G401.6 (cell line): ENCODE measurements at regions not wholly inside any gene's neighbourhood (a gene's known extent, or its start where the extent isn't known, plus 50 kb on each side); places are given as distances from the start of the nearest gene placed in this dataset.

ENCODE experiments used
- FAIRE-seq: peaks from 2 replicates; lab custom pipeline; 2012; peaks lifted over from hg19 to GRCh38; lab: Jason Lieb, UNC

DNA sequence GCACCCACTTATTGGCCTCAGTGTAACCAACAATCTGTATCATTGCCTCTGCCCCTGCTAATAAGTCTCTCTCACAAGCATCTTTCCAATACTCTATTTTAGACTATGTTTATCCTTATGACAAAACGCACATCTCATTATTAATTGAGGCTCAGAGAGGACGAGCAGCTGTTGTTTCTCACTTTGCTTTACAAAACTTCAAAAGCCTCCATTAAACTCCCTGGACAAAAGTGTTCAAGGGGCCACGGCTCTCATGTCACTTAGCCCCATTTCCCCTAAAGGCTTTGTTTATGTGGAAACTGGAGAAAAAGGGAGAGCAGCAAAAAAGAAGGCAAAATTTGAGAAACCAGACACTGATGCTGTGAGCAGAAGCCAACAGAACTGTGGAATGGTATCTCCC, 180.0 kb upstream of the LNX1 start:
- no peak for FAIRE-seq

DNA sequence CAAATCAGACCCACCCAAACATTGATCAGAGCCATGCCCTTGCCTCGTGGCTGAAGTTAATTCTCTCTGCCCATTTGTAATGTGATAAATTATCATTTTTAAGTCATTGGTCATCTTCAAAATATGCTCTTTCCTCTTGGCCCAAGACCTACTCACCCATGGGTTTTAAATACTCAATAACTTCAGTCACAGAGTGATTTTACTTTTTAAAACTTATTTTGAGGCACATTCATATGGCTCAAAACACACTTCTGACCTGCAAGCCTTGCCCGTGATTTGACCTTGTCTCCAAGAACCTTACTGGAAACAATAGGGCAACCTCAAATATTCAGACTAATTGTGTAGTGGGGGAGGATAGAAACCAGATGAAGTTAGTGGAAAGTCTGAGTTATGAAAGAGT, 176.2 kb upstream of the LNX1 start:
- no peak for FAIRE-seq

DNA sequence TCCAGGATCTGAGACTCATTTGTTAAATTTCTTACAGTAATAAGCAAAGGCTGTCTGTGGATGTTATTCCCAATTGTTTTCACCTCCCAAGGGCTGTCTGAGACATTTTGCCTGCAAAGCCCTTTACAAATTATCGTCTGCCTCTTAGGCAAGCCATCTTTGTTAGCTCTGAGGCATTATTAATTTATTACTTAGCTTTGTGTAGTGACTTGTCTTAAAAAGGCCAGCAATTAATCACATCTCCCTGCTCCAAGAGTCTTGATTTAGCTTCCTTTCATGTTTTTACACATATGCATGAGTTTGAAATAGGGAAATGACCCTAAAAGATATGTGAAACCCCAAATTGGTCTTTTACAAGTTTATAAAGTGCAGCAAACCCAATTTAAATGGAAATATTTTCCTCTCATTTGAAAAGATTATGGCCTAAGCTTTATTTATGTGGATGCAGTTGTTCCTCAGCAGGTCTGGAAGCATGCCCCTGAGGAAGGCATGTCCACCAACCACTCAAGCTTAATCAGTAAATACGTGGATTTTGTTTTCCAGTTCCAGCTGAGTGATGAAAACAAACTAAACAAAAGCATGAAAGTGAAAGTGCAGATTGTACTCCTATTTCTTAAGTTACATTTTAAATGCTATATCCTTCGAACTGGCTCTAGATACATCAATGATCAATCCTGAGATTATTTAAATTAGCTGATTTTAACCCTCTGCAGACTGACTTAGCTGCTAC, 173.6 kb upstream of the LNX1 start:
- no peak for FAIRE-seq

GRCh38 chr4:53763813-53764597, 172.7 kb upstream of the LNX1 start:
- FAIRE-seq: no peak

- FAIRE-seq: no peak
Observed at GRCh38 chr4:53755656-53756055, 164.4 kb upstream of the LNX1 start.

DNA sequence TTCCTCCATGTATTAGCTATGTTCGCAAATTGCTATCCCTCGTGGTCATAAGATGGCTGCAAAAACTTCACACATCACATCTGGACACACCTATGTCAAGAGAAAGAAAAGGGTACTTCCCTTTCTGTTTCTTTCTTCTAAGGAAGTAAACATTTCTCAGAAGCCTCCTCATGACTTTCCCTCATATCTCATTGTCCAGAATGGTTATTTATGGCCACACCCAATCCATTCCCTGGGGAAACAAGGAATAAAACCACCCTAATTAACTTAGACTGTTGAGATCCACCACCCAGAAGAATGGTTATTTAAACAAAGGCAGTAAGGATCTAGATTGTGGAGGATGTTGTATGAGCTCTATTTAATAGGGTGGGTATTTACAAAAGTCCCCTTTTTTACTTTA, 160.8 kb upstream of the LNX1 start:
- FAIRE-seq: no peak

- no peak for FAIRE-seq
Observed at GRCh38 chr4:53748328-53748772, 157.1 kb upstream of the LNX1 start.

- no peak for FAIRE-seq
Observed at GRCh38 chr4:53747401-53747800, 156.1 kb upstream of the LNX1 start.

DNA sequence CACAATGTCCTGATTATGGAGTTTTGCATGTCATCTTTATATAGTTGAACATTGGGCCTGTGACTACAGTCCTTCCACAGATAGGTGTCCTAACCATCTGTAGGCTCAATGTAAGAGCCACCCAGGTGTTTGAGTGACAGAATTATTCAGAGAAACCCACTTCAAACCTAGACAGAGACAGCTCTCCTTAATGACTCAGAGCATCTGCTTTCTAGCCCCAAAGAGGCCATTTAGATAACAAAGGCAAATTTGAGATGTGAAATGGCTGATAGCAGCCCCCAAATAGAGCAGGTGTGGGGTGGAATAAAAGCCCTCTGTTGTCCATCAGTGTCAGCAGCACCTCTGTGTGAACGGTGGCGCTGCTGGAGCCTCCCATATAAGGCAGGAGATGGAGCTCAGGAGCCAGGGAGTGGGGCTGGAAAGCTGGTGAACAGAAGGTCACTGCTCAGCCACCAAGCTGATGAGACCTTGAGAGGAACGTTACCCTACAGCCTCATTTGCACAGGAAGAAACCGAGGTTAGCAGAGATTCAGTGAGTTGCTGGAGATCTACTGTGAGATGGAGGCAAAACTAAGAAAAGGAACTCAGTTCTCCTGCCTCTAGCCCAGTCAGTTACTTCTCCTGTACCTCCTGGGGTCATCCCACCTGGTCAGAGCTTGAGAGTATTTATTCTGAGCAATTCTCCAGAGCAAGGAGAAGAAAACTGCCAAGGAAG, 153.3 kb upstream of the LNX1 start:
- FAIRE-seq: no peak

DNA sequence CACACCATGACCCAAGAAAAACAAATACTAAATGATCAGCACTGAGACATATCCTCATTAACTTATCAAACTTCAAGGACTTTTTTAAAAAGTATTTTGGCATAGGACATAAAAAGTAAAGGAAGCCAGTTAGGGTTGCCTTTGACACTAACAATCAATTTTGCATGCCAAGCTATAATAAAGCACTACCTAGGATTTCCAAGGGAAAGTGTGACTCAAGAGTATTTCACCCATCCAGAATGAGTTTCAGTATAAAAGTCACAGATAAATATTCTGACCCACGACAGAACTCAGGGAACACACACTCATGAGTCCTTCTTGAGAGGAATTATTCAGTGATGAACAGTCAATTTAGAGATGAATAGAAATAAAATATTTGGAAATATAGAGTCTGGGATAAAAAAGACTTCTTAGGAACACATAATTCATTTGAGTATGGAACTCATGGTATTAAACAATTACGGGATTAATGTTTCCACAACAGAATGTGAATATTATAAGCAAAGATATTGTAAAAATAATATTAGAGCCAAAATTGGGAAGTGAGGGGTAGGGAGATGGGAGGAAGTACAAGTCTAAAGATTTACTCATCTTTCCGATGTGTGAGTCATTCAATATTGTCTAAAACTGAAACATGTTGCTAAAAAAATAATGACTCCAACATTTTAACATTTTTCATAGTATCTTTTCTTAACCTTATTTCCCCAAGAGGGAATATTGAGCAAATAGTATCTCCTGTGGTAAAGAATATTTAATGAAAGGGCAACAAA, 143.5 kb upstream of the LNX1 start:
- no peak for FAIRE-seq

DNA sequence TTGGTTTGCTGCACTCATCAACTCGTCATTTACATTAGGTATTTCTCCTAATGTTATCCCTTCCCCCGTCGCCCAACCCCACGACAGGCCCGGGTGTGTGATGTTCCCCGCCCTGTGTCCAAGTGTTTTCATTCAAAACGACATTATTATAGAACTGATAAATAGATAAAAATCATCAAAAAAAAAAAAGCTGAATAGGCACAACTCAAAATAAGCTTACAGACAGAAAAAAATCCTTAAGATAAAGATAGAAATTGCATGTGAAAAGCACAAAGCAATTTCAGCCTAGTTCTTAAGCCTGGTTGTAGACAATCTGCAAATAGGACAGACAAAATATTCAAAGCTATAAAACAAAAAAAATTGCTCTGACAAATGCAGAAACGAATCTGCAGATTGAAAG, 142.9 kb upstream of the LNX1 start:
- no peak for FAIRE-seq

GRCh38 chr4:53732661-53733060, 141.4 kb upstream of the LNX1 start:
- FAIRE-seq: no peak

DNA sequence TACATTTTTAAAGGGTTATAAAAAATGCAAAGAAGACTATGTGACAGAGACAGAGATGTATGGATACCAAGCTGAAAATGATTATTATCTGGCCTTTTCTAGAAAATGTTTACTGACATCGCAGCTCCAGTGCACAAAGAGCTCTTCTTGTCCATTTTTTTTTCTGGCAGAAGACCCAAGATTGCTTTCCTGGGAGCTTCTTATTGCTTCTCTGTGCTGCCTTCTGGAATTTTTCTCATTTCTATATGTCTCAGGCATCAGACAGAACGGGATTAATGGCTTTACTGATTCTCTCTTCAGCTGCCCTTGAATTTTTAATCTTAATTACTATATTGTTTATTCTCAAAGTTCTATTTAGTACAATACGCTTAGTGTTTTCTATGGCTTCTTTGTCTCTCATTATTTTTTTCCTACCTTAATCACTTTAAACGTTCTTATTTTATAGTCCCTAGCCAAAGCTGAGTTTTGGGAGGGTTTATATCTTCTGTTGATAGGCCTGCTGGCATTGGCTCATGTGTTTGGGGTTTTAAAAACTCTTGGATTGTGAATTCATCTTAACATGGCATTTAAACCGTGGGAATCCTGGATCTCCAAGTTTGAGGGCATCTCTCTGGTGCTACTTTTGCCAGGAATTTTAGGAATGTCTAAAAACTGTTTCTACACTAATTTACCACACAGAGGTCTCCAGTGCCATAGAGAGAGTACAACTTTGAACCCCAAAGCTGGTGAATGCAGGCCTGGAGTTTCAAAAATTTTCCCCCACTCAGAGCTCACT, 138.9 kb upstream of the LNX1 start:
- FAIRE-seq: no peak

DNA sequence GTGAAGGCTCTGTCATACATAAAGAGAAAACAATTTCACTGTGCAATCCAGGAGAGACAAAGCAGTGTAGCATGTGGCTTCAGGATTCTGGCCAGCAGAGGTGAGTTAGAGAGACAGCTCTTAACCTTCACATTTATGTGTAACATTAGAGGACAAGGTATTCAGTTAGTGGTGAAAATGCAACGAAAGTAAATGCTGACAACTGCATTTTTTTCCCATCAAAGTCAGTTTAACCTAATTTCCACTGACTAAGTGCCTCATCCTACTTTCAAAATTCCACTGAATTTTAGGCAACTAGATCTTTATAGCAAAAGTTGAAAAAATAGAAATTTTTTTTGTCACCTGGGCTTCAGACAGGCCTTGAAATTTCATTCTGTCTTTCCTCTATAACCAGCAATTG, 130.8 kb upstream of the LNX1 start:
- no peak for FAIRE-seq

DNA sequence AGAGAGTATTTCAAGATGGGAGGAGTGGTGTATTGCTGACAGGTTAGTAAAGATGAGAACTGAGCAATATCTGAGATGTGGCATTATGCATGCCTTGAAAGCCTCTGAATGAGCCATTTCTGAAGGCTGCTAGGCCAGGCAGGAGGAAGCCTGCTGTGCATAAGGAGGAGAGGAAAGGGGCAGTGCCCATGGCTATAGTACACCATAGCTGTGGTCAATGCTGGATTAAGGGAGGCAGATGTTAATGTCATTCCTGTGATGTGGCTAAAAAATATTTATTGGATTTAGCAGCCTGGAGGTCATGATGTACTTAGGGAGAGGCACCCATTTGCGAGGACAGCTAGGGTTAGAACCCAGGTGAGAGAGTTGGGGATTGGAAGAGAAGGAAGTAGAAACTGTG, 130.0 kb upstream of the LNX1 start:
- no peak for FAIRE-seq

GRCh38 chr4:53720776-53721175, 129.5 kb upstream of the LNX1 start:
- no peak for FAIRE-seq

GRCh38 chr4:53717064-53717549, 125.8 kb upstream of the LNX1 start:
- FAIRE-seq: no peak

- no peak for FAIRE-seq
Observed at GRCh38 chr4:53716471-53717063, 125.3 kb upstream of the LNX1 start.

GRCh38 chr4:53716011-53716410, 124.7 kb upstream of the LNX1 start:
- no peak for FAIRE-seq

DNA sequence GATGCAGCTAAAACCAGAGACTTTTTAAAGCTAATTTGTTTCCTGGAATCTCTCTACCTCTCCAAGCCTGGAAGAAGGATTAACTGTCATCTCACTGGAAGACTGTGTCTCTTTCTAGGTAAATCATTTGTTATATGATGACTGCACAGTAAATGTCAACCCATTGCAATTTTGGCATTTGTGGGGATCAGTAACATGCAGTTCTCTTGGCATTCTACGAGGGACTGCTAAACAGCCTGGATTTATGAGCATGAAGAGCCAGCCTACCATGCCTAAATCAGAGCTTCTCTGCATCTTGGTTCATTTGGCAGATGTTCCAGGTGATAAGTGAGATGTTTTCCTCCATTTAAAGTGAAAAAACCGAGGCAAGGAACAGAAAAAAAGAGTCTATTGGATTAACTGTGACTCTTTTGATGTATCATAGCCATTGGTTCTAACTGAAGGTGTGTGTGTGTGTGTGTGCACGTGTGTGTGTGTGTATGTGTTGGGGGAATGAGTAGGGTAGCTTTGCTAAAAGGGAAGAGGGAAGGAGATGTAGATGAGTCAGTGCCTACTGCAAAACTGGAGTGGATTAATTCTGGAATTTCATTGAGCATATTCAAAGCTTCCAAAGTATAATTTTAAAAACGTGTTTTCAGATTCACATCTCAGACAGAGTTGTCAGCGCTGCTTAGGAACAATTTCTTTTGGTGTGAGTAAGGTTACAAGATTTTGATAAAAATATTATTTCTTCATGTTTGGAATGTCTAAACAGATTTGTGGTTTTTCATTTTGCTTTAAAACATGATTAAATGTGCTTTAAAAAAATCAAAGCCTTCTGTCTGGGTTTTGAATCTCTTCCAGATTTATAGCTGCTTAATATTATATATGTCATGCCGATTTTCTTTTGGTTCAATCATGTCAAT, 123.2 kb upstream of the LNX1 start:
- no peak for FAIRE-seq
